Fibroblast of lung (primary cell): ENCODE measurements at regions not wholly inside any gene's neighbourhood (a gene's known extent, or its start where the extent isn't known, plus 50 kb on each side); places are given as distances from the start of the nearest gene placed in this dataset.

Experiments
- DNase-seq, 2 donors: peaks; one replicate each; pipeline versions ENCODE4 v3.0.0 to v3.0.0-alpha.2; 2010; ENCODE audit warnings: low read depth in 2 of 2
- H2AFZ ChIP-seq: 2 replicates; pipeline ENCODE4 v1.5.1; 2012; ENCODE audit warnings: low read length, control low read depth, inconsistent platforms
- H3K27ac ChIP-seq: 2 replicates; pipeline ENCODE4 v1.5.1; 2011; ENCODE audit warnings: low read length, control low read depth; ENCODE audit not compliant: insufficient read depth
- H3K27me3 ChIP-seq: 2 replicates; pipeline ENCODE4 v1.5.1; 2011; ENCODE audit warnings: mild to moderate bottlenecking, low read length; ENCODE audit not compliant: control insufficient read depth, insufficient read depth
- H3K36me3 ChIP-seq: 2 replicates; pipeline ENCODE4 v1.5.1; 2011; ENCODE audit warnings: low read length; ENCODE audit not compliant: control insufficient read depth, insufficient read depth
- H3K4me1 ChIP-seq: 2 replicates; pipeline ENCODE4 v1.5.1; 2011; ENCODE audit warnings: low read length; ENCODE audit not compliant: control insufficient read depth, insufficient read depth; ENCODE audit errors: extremely low read depth
- H3K4me2 ChIP-seq: 2 replicates; pipeline ENCODE4 v1.5.1; 2011; ENCODE audit warnings: low read length, control low read depth; ENCODE audit not compliant: insufficient read depth; ENCODE audit errors: extremely low read depth
- H3K4me3 ChIP-seq, 4 experiments: fragments of 200-600 bp in 1 of 4; sonication (generic) in 1 of 4; replicated peaks in 1 of 4; 2 replicates each; pipeline ENCODE4 v1.5.1; 2011 to 2016; ENCODE audit warnings: low read length in 4 of 4, low read depth in 3 of 4, mild to moderate bottlenecking in 3 of 4, control low read depth in 2 of 4, inconsistent platforms in 1 of 4, mixed read lengths in 1 of 4; ENCODE audit not compliant: insufficient read depth in 1 of 4; ENCODE audit errors: control extremely low read depth in 1 of 4
- H3K79me2 ChIP-seq: 2 replicates; pipeline ENCODE4 v1.5.1; 2012; ENCODE audit warnings: mild to moderate bottlenecking, low read length, inconsistent platforms; ENCODE audit not compliant: control insufficient read depth, insufficient read depth
- H3K9ac ChIP-seq: 2 replicates; pipeline ENCODE4 v1.5.1; 2011; ENCODE audit warnings: mild to moderate bottlenecking, low read length, control low read depth; ENCODE audit not compliant: insufficient read depth
- H3K9me3 ChIP-seq: 2 replicates; pipeline ENCODE4 v1.5.1; 2012; ENCODE audit warnings: low read depth, low read length; ENCODE audit not compliant: control insufficient read depth, insufficient read depth
- H4K20me1 ChIP-seq: 2 replicates; pipeline ENCODE4 v1.5.1; 2011; ENCODE audit warnings: low read length; ENCODE audit not compliant: control insufficient read depth, insufficient read depth; ENCODE audit errors: extremely low read depth
- EZH2 ChIP-seq: IDR thresholded peaks from 2 replicates; pipeline ENCODE4 v1.5.1; 2012; ENCODE audit warnings: low read length, control low read depth, mild to moderate bottlenecking; ENCODE audit errors: missing control alignments
- TF ChIP-seq, protein P1 (sequence below), 2 donors: IDR thresholded peaks in 1 of 2; conservative IDR thresholded peaks in 1 of 2; 1 replicate in 1 of 2; 2 replicates in 1 of 2; pipeline ENCODE4 v1.5.1; 2011 to 2012; ENCODE audit warnings: low read length in 2 of 2, control low read depth in 1 of 2, inconsistent platforms in 1 of 2, low read depth in 1 of 2, mild to moderate bottlenecking in 1 of 2

DNA sequence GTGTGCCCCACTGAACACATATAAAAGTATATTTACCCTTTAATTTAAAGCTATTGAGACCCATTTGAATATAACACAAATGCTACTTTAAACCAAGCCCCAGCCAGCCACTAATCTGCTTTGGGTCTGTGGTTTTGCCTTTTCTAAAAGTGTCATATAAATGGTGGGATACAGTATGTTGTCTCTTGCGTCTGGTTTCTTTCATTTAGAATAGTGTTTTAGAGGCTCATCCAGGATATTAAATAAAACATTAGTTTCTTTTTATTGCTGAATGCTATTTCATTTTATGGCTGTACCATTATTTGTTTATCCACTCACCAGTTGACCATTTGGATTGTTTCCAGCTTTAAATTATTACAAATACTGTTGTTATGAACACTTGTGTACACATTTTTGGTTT is 290.5 kb upstream of the SORL1-AS1 start:
- H3K27ac ChIP-seq, result no peak overlapping the region
- H3K4me3 ChIP-seq, result no peak overlapping the region
- TF ChIP-seq, protein P1, sequence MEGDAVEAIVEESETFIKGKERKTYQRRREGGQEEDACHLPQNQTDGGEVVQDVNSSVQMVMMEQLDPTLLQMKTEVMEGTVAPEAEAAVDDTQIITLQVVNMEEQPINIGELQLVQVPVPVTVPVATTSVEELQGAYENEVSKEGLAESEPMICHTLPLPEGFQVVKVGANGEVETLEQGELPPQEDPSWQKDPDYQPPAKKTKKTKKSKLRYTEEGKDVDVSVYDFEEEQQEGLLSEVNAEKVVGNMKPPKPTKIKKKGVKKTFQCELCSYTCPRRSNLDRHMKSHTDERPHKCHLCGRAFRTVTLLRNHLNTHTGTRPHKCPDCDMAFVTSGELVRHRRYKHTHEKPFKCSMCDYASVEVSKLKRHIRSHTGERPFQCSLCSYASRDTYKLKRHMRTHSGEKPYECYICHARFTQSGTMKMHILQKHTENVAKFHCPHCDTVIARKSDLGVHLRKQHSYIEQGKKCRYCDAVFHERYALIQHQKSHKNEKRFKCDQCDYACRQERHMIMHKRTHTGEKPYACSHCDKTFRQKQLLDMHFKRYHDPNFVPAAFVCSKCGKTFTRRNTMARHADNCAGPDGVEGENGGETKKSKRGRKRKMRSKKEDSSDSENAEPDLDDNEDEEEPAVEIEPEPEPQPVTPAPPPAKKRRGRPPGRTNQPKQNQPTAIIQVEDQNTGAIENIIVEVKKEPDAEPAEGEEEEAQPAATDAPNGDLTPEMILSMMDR (conservative IDR thresholded peaks at IDR 0.05 in 1 of 2, IDR thresholded peaks at IDR 0.05 in 1 of 2; ENCODE audit: low read depth in 1 of 2, low read length in 2 of 2), result no peak
- TF ChIP-seq EZH2, result no peak
- H3K4me1 ChIP-seq, result peaks cover 9% of the 10 kb centered on the region
- DNase-seq, result no peak
- H3K9ac ChIP-seq, result no peak overlapping the region
- H2AFZ ChIP-seq, result no peak overlapping the region
- H3K4me2 ChIP-seq, result no peak overlapping the region
- no peaks in the 10 kb centered on the region for H3K79me2 ChIP-seq
- no peaks in the 10 kb centered on the region for H3K36me3 ChIP-seq
- no peaks in the 10 kb centered on the region for H4K20me1 ChIP-seq
- no peaks in the 10 kb centered on the region for H3K9me3 ChIP-seq
- H3K27me3 ChIP-seq, result no peaks in the 10 kb centered on the region

DNA sequence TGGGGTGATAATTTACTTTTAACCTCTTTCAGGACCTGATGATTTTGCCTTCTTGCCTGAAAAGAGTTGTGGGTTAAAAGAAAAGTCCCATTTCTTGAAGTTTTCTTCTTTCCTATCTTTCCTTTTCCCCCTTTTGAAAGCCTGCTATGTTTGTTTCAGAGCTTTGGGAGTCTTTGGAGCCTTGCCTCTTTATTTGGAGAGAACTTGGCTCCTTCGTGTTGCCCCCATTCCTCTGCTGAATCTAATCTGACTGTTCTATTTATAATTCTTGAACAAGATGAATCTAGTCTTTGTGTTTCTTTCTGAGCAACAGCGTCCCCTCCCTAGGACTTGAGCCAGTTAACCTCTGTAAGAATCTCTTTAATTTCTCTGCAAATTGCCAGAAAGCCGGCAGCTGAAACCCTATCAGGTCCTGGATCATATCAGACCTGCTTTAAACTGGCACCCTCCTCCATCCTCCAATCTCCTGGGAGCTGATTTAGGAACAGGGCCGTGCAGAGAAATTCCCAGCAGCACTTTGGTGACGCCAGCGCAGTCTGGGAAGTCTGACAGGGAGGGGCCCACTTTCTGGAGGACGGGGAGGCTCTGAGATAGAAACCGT is 289.1 kb upstream of the SORL1-AS1 start:
- peak overlapping the region in 1 of 4 experiments; percentile 11 for H3K4me3 ChIP-seq
- peak overlapping the region; percentile 47 for H3K27ac ChIP-seq
- peaks cover 9% of the 10 kb centered on the region for H3K4me1 ChIP-seq
- H4K20me1 ChIP-seq, result no peaks in the 10 kb centered on the region
- no peaks in the 10 kb centered on the region for H3K27me3 ChIP-seq
- no peaks in the 10 kb centered on the region for H3K9me3 ChIP-seq
- TF ChIP-seq, protein P1 (conservative IDR thresholded peaks at IDR 0.05 in 1 of 2, IDR thresholded peaks at IDR 0.05 in 1 of 2; ENCODE audit: low read depth in 1 of 2, low read length in 2 of 2), result peak in 1 of 2 donors; percentile 7
- TF ChIP-seq EZH2, result no peak
- no peaks in the 10 kb centered on the region for H3K79me2 ChIP-seq
- H2AFZ ChIP-seq, result peak overlapping the region; percentile 68
- peak overlapping the region; percentile 54 for H3K4me2 ChIP-seq
- peak; percentile 61 to 78 for DNase-seq
- no peaks in the 10 kb centered on the region for H3K36me3 ChIP-seq
- H3K9ac ChIP-seq, result no peak overlapping the region

- Histone ChIP-seq H3K36me3 (no peaks in the 10 kb centered on the region), H3K79me2 (no peaks in the 10 kb centered on the region), H3K4me2 (peak overlapping the region; percentile 54), H3K9ac (no peak overlapping the region), H3K9me3 (no peaks in the 10 kb centered on the region), H4K20me1 (no peaks in the 10 kb centered on the region), H3K27me3 (no peaks in the 10 kb centered on the region), H3K27ac (peak overlapping the region; percentile 47), H2AFZ (peak overlapping the region; percentile 68), H3K4me1 (peaks cover 9% of the 10 kb centered on the region), H3K4me3 (no peak overlapping the region)
- DNase-seq, result peak in 1 of 2 donors; percentile 67
- TF ChIP-seq EZH2, result no peak
These were observed 288.6 kb upstream of the SORL1-AS1 start for GRCh38 chr11:121741351-121741760.
